ENCODE measurements at regions not wholly inside any gene's neighbourhood (a gene's known extent, or its start where the extent isn't known, plus 50 kb on each side); places are given as distances from the start of the nearest gene placed in this dataset.

DNA sequence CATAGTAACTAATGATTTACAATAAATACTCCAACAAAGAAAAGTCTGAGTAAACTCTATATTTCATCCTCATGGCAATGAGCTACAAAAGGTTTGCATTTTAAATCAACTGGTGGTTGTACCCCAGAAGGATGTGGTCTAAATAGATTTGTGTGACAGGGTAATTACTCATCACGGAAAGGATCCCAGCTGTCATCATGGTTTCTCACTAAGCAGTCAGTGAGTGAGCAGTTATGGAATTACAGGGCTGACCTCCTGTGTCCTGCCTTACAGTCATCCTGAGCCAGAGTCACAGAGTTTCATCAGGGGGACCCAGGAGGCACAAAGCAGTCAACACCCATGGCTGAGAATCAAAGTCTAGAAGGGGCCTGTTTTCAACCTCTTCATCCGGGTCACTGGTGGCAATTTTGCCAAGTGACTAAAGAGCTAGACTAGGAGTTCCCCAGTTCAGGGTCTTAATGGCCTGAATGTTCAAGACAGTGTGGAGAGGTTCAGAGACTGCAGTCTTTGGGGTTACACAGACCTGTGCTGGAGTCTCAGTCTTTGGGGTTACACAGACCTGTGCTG, 210.7 kb upstream of the SLC24A2 start:
- no peak for DNase-seq (ENCODE audit: low read depth)

DNA sequence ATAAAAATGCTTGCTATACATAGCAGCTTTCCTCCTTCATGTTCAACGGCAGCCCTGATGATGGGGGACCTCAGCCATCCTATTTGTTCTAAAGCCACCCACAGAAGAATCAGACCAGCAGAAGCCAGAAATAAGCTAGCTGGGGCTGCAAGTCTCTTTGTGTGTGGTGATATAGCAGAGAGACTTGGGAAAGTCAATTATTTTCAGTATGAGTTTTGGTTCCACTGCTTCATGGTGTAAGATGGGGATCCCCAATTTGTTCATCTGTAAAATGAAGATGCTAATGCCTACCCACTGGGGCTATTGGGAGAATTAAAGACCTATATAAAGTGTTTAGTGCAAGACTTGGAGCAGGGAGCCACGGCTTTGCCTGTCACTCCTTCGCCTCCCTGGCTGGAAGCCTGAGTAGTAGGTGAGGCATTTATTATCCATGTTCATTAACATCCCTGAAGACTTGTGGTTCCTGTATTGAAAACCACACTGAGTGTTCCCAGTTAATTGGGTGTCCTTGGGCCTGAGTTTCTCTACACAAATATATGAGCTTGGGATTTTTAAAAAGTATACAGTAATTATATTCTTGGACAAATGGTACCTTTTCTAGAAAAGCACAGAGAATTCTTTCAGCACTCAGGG, 210.1 kb upstream of the SLC24A2 start:
- DNase-seq (ENCODE audit: low read depth) = no peak

DNA sequence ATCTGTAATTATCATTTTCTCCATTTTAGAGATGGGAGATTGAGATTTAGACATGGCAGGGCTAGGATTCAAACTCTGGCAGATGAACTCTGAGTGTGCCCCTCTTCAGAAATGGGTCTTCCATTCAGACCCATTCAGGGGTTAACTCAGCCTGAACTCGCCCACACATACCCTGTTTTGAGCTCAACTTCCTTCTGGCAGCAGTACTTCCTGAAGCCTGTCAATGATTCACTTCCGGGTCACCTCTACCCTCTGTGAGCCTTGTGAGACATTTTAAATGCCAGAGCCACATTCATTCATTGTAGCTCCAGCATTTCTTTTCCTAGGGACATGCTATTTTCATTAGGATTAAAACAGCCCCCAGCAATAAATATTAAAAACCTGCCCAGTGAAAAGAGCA, 209.3 kb upstream of the SLC24A2 start:
- DNase-seq (ENCODE audit: low read depth) = no peak

DNA sequence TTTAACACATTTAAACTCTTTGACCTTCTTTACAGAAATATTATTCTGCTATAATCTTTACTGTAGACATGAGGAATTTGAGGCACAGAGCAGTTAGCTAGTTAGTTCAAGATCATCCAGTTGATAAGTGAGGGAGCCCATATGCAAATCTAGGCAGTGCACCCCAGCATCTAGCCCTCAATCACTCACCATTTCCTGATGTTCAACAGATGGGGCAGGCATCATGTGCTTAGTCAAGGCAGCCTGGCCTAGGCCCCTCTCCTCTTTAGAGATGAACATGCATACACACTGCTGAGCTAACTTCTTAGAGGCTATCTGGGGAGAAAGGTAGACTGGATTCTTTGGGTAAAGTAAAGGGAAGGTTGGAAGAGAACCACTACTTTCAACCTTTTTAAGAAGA, 206.8 kb upstream of the SLC24A2 start:
- no peak for DNase-seq (ENCODE audit: low read depth)

DNA sequence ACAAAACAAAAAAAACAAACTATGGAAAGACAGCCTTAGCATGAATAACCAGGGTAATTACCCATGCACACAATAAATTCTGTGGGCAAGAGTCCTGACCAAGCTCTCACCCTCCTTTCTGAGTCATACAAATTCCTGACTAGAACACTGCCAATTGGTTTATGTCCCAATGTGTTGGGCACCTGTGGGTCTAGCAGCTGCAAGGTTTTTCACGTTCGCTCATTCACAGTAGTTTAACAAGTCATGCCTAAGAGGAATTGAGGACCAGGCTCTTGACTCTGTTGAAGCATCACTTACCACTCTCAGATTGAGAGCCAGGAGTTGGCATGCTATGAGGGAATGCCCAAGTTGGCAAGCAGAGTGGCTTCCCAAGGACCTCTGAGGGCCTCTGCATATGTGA, 205.5 kb upstream of the SLC24A2 start:
- DNase-seq (ENCODE audit: low read depth) = no peak

DNA sequence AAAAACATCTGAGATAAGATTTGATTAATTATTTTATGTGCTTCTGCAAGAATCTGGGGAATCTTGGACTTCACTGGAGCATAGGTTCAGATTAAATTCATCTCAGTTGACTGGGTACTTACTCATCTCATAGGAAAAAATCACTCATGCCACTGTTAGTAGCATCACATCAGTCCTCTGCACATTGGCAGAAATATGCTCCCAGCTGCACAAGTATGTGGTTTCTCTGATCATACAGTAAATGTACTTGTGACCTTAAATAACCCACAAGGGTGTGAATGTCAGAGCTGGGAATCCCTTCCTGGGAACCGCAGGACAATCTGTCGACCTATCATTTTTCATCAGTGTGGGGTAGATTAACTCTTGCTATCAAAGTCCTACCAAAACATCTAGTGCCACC, 203.7 kb upstream of the SLC24A2 start:
- DNase-seq (ENCODE audit: low read depth) = no peak

DNA sequence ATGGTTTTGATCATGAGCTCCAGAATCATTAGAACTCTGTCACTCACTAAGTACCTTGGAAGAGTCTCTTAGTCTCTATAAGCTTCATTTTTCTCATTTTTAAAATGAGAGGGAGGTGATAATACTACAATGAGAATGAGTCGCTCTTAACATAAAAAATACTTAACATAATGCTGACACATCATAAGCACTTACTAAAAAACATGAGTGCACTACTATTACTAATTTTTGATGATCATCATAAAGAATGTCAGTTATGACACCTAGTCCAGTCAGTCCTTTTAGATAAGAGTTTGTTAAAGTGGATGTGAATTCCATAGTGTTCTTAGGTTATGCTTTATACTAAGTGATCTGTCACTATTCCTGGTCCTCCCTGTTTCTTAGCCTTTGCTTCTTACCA, 200.4 kb upstream of the SLC24A2 start:
- no peak for DNase-seq (ENCODE audit: low read depth)

DNA sequence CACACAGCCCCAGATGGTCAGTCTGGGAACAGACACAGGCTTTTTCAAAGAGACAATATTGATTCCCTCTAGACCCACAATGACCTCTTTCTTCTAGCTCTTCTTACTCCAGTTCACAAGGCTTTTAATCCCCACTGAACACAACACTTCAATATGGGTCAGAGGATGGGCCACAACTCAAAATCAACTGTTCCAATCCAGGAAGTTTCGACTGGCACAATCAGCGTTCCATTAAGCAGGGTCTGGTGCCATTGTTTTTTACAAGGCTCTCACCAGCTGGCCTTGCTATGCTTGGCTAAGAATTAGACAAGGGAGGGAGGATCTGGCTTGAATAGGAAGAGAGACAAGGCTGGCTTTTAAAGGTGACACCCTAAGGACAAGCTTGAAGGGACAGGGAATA, 199.4 kb upstream of the SLC24A2 start:
- DNase-seq (ENCODE audit: low read depth) = no peak

DNA sequence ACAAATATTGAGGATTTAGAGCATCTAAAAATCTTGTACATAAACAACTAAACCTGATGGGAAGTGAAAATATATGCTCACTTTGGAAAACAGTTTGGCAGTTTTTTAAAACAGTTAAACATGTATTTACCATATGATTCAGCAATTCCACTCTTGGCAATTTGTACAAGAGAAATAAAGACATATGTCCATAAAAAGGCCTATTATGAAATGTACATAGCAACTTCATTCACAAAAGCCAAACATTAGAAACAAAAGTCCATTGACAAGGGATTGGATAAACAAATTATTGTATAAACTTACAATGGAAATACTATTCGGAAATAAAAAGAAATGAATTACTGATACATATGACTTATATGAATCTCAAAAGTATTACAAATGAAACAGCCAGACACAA, 196.2 kb upstream of the SLC24A2 start:
- DNase-seq (ENCODE audit: low read depth) = no peak

DNA sequence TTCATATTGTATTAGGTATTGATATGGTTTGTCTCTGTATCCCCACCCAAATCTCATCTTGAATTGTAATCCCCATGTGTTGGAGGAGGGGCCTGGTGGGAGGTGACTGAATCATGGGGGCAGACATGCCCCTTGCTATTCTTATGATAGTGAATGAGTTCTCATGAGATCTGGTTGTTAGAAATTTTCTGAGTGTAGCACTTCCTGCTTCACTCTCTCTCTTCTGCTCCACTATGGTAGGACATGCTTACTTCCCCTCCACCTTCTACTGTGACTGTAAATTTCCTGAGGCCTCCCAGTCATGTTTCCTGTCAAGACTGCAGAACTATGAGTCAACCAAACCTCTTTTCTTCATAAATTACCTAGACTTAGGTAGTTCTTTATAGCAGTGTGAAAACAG, 187.4 kb upstream of the SLC24A2 start:
- peak; percentile 13 for DNase-seq (ENCODE audit: low read depth)

DNA sequence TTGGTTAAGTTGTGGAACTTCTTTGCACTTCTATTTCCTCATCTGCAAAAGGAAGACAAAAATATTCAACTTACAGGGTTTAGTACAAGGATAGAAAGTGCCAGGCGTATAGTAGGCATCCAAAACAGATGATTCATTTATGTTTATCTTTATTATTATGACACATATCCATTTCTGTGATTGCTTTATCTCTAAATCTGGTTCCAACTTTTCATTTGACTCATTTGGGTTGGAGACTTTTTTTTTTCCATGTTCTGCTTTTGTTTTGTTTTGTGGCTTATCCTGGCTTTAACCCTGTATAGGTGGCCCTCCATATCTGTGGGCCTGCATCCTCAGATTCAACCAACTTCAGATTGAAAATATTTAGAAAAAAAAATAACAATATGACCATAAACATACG, 186.7 kb upstream of the SLC24A2 start:
- DNase-seq (ENCODE audit: low read depth) = no peak

DNA sequence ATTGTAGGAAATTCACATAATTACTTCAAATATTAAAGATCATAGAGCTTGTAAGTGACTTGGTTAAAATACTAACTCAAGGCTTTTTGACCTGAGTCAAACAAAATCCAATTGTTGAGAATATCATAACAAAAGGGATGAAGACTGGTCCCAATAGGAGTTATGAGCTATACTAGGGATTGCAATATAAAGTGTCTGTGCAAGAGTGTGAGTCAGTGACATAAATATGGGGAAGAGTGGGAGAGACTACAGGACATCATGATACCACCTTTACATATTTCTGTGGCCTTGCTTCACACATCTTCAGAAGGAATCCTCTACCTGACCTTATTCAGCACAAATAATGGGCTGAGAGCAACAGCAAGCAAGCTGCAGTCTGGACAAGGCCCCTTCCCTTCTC, 180.9 kb upstream of the SLC24A2 start:
- no peak for DNase-seq (ENCODE audit: low read depth)

DNA sequence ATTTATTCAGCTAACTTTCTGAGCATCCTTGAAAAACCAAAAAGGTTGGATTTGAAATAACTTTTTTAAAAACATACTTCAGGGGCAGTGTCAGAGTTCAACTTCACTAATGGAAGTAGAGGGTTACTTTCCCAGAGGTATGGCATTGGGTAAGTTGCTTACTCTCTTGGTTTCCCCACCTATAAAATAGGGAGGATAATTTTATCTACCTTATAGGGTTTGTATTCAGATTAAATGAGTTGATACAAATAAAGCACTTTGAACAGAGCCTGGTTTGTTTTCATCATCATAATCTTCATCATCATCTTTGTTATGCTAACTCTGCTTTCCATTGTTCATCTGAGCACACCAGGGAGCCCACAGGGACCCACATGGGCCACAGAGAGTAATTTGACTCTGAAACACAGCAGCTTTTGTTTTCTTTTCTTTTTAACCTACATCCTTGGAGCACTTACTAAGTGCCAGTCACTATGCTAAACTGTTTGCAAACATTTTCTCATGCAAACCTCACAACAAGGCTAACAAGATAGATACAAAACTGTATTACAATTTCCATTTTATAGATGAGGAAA, 179.1 kb upstream of the SLC24A2 start:
- no peak for DNase-seq (ENCODE audit: low read depth)

DNA sequence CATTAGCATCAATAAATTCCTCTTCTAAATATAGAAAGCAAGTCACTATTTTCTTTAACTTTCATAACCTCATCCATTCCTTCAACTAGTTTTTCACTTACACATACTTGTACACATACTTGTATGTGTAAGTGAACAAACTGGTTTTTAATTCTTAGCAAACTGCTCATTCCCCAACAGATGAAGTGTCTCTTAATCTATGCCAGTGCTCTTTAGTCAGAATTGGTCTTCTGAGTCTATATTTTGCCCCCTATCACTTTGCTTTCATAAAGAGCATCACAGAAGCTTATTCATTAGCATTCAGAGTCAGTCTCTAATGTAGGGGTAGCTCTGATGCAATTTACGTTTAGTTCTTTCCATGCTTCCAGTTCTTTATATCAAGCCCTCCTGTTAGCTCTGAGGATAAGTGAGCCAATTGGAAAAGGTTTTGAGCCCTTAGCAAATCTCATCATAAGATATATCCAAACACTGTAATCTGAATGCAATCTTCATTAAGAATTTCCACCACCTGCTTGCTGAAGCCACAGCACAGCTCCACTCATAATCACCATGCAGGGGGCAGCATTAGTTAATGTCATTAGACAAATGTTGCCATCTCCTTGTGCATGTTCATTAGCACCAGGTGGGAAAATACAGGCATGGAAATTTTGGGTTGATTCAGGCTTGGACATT, 178.5 kb upstream of the SLC24A2 start:
- no peak for DNase-seq (ENCODE audit: low read depth)

DNA sequence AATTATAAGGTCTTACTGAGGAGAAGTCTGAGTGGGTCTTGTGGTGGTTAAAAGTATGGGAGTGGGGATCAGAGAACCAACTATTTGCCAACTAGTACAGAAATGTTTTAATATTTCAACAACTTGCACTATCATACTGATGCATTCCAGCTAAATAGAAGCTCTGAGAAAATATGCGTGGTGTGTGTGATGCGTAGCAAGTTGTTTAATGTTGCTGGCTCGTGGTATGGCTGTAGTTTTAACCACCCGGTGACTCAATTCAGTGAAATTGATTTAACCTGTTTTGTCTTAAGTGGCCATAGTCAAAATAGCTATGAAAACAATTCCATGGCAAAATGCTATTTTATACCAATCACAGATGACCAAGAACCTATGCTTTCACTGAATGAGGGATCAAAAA, 176.5 kb upstream of the SLC24A2 start:
- no peak for DNase-seq (ENCODE audit: low read depth)

DNA sequence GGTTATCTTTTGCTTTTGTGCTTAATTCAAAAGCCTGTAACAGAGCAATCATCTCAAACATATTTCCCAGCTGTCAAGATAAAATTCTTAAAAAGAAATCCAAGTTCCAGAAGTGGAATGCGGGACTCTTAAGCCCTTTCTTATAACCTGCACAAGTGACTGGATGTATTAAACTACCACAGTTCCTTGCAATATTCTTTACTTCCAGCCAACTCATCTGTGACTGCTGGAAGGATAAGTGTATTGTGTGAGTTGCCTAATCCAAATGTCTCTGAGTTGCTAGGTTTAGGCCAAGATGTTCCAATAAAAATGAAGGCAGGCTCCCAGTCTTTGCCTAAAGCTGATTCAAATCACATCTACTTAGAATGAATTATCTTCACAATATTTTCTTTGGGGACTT, 159.2 kb upstream of the SLC24A2 start:
- DNase-seq (ENCODE audit: low read depth) = no peak

DNA sequence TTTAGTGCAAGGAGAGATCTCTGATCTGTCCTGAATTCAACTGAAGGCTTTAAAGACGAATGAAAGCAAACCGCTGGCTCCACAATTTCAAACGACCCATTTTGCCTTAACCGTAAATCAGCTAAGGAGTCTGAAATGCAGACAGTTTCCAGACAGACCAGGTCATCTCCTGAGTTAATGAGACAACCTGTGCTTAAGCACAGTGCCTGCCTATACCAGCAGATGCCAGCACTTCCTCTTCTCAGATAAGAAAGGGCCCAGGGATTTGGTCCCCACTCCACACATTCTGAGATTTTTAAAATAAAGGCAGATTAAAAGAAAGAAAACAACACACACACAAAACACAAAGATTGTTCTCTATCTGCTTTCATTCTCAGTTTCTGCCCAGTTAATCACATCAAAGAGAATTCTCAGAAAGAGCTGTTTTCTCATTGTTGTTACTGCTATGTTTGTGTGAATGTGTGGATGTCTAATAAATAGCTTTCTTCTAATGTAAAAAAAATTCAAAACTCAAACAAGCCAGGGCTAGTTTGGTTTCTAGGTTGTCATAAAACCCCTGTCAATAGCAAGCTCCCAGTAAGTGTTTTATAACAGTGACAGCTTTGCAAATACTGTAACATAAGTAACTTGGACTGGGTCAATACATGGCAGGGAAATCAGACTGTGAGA, 157.7 kb upstream of the SLC24A2 start:
- no peak for DNase-seq (ENCODE audit: low read depth)

DNA sequence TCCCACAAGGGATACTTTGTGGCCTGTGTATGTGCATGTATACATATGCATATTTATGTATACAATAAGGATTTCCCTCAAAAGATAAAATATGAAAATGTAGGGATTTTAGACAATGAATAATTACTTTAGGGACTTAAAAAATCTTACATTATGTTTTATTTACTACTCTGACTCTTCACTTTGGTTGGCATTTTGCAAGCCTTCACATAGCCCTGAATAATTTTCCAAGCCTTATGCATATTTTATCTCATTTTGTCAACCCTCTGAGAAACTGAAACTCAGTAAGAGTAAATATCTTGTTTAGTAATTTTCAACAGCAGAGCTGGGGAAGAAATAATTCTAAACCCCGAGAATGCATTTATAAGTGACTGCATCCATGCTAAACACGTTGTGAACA, 153.0 kb upstream of the SLC24A2 start:
- DNase-seq (ENCODE audit: low read depth) = no peak

DNA sequence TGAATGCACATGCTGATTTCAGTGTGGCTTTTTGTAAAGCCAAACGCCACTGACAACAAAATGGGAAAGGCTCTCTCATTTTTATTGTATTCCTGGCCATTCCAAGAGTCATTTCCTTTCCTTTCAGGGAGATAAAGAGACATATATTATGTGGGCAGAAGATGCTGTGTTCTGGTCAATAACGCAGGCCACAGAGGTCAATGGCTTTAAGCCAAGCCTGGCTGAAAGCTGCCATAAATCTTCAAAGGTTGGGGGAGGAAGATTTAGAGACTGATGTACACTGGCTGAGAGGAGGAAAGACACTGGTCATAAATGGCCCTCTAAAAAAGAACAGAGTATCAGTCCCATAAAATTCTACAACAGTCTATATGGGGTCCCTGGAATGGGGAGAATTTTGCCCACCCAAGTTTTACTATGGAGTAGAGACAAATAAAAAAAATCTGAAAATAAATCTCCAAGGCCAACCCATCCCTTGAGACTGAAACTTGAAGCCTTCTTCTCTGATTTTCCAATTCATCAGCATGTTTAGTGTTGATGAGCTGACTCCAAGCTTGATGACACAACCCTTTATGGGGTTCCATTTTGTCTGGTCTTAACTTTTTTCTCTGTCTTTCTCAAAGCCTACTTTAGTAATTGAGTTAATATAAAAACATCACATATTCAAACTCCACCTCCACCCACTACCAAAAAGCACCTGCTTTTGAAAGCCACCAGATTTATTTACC, 152.1 kb upstream of the SLC24A2 start:
- DNase-seq (ENCODE audit: low read depth) = no peak

DNA sequence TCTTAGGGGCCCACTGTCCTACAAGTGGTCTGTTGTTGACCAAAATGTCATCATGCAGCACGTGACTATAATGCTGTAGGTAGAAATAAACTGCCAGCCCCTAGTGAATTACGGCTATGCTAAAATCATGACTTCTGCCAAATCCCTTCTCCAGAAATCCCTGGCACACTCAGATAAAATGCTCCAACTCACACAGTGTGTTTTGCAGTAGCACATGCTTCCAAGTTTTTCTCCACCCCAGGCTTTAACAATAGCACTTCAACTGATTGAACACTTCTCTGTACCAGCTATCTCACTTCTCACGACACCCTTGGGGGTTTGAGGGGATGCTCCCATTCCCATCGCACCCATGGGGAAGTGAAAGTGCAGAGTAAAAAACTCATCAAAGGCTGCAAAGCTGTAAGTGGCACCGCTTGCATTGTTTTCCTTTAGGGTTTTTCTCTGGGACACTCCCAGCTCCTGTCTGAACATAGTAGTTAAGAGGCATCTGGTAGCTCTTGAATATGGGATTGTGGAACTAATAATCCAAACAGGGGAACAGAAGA, 151.0 kb upstream of the SLC24A2 start:
- DNase-seq (ENCODE audit: low read depth) = no peak

DNA sequence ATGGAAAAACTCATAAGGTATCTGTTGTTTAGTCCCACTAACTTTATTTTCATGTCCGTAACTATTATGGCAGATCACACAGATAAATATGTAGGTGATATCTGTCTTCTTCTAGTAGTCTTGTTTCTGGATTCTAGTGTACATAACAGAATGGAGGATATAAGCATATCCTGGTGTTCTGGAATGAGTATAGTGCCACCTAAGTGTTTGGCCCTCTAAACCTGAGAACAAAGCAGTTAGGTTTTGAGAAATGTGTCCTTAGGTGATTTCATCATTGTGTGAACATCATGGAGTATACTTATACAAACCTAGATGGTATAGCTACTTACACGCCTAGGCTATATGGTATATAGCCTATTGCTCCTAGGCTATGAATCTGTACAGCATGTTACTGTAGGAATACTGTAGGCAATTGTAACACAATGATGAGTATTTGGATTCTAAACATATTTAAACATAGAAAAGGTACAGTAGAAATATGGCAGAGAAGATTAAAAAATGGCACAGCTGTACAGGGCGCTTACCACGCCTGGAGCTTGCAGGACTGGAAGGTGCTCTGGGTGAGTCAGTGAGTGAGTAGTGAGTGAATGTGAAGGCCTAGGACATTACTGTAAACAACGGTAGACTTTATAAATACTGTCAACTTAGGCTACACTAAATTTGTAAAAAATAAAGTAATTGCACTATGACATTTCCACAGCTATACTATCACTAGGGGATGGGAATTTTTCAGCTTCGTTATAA, 150.3 kb upstream of the SLC24A2 start:
- no peak for DNase-seq (ENCODE audit: low read depth)
